Hepatocyte (in vitro differentiated cells): ENCODE measurements at regions not wholly inside any gene's neighbourhood (a gene's known extent, or its start where the extent isn't known, plus 50 kb on each side); places are given as distances from the start of the nearest gene placed in this dataset.
"Not testable (repeated sequence)": the region's sequence is repeated elsewhere in the genome, so short reads cannot be mapped to it uniquely, and the experiment has no call there.

Source experiments
- DNase-seq: peaks from one replicate; pipeline ENCODE4 v3.0.0-alpha.2; 2016; ENCODE audit warnings: low spot score
- H2AFZ ChIP-seq: fragments of 200-600 bp; sonication (generic); 2 replicates; pipeline ENCODE4 v1.6.0; 2016; ENCODE audit warnings: antibody characterized with exemption, mild to moderate bottlenecking
- H3K27ac ChIP-seq: fragments of 200-600 bp; sonication (generic); 2 replicates; pipeline ENCODE4 v1.5.1; 2016; ENCODE audit warnings: mild to moderate bottlenecking
- H3K27me3 ChIP-seq: fragments of 200-600 bp; sonication (generic); 2 replicates; pipeline ENCODE4 v1.6.1; 2016
- H3K36me3 ChIP-seq: fragments of 200-600 bp; sonication (generic); replicated peaks from 2 replicates; pipeline ENCODE4 v1.5.1; 2016; ENCODE audit warnings: low read depth; ENCODE audit not compliant: insufficient read depth
- H3K4me1 ChIP-seq: fragments of 200-600 bp; sonication (generic); 2 replicates; pipeline ENCODE4 v1.5.1; 2016; ENCODE audit warnings: mild to moderate bottlenecking, moderate library complexity; ENCODE audit not compliant: insufficient read depth
- H3K4me2 ChIP-seq: fragments of 200-600 bp; sonication (generic); 2 replicates; pipeline ENCODE4 v1.6.0; 2016
- H3K4me3 ChIP-seq: fragments of 200-600 bp; sonication (generic); 2 replicates; pipeline ENCODE4 v1.5.1; 2016; ENCODE audit warnings: mild to moderate bottlenecking
- H3K79me2 ChIP-seq: fragments of 200-600 bp; sonication (generic); 2 replicates; pipeline ENCODE4 v1.6.0; 2017; ENCODE audit warnings: mild to moderate bottlenecking
- H3K9me2 ChIP-seq: fragments of 200-600 bp; sonication (generic); replicated peaks from 2 replicates; pipeline ENCODE4 v1.6.0; 2017; ENCODE audit warnings: mild to moderate bottlenecking; ENCODE audit not compliant: insufficient read depth
- H3K9me3 ChIP-seq: fragments of 200-600 bp; sonication (generic); 2 replicates; pipeline ENCODE4 v1.5.1; 2016; ENCODE audit warnings: low read depth, mild to moderate bottlenecking
- H4K20me1 ChIP-seq: fragments of 200-600 bp; sonication (generic); 2 replicates; pipeline ENCODE4 v1.6.0; 2016; ENCODE audit warnings: mild to moderate bottlenecking; ENCODE audit not compliant: insufficient read depth, poor library complexity, severe bottlenecking
- EZH2 ChIP-seq: fragments of 200-600 bp; sonication (generic); IDR thresholded peaks from 2 replicates; pipeline ENCODE4 v1.6.1; 2016; ENCODE audit warnings: antibody characterized with exemption, mild to moderate bottlenecking, borderline replicate concordance
- EZH2phosphoT487 ChIP-seq: fragments of 200-600 bp; sonication (generic); IDR thresholded peaks from one replicate; pipeline ENCODE4 v1.6.1; 2018; ENCODE audit warnings: antibody characterized with exemption, mild to moderate bottlenecking, low read depth, moderate library complexity; ENCODE audit not compliant: unreplicated experiment, severe bottlenecking
- whole genome bisulfite sequencing: methylation state at CpG from one replicate; pipeline ENCODE4 v1.1.6; 2016; ENCODE audit warnings: low lambda C conversion rate; ENCODE audit errors: missing lambda C conversion rate; 5-methylcytosine and 5-hydroxymethylcytosine counted together
- TF ChIP-seq, protein P1 (sequence below): fragments of 200-600 bp; sonication (generic); IDR thresholded peaks from 2 replicates; pipeline ENCODE4 v1.5.1; 2016; ENCODE audit warnings: antibody characterized with exemption, mild to moderate bottlenecking; ENCODE audit not compliant: poor library complexity

DNA sequence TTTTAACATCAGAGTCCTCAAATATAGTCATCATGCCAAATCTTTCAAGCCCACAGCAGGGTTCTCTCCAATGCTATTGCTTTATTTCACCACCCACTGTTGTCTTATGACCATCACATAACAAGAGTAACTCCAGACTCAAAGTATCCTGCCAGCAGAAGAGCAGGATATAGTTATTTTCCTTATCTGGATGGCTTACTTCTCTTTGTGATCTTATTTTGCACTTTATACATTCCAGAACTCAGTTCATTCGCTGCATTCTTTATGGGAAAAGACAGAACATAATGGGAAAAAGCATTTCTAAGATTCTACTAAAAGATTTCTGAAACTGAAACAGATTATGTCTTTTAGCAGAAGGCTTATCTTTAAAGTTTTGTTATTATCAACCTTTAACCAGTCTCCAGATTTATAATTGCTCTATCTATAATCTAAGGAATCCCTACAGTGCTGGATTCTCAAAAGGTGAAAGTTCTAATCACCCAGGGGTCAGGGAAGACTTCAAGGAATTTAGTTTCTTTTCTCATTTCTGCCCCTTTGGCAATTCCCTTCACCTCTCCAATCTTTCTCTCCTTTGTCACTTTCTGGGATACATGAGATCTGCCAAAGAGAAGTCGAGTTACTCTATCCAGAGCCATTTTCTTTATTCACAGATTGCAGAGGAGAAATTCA lies 190.4 kb downstream of the TPBG start:
- H2AFZ ChIP-seq = no peak overlapping the region
- H3K4me3 ChIP-seq = no peak overlapping the region
- H3K27ac ChIP-seq = no peak overlapping the region
- H3K9me2 ChIP-seq = no peaks in the 10 kb centered on the region
- H3K36me3 ChIP-seq = no peaks in the 10 kb centered on the region
- H3K4me2 ChIP-seq = no peak overlapping the region
- H3K9me3 ChIP-seq = no peaks in the 10 kb centered on the region
- TF ChIP-seq, protein P1, sequence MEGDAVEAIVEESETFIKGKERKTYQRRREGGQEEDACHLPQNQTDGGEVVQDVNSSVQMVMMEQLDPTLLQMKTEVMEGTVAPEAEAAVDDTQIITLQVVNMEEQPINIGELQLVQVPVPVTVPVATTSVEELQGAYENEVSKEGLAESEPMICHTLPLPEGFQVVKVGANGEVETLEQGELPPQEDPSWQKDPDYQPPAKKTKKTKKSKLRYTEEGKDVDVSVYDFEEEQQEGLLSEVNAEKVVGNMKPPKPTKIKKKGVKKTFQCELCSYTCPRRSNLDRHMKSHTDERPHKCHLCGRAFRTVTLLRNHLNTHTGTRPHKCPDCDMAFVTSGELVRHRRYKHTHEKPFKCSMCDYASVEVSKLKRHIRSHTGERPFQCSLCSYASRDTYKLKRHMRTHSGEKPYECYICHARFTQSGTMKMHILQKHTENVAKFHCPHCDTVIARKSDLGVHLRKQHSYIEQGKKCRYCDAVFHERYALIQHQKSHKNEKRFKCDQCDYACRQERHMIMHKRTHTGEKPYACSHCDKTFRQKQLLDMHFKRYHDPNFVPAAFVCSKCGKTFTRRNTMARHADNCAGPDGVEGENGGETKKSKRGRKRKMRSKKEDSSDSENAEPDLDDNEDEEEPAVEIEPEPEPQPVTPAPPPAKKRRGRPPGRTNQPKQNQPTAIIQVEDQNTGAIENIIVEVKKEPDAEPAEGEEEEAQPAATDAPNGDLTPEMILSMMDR = no peak
- no peak for TF ChIP-seq EZH2phosphoT487
- no peaks in the 10 kb centered on the region for H3K79me2 ChIP-seq
- no peaks in the 10 kb centered on the region for H3K27me3 ChIP-seq
- H4K20me1 ChIP-seq = no peaks in the 10 kb centered on the region
- 67% methylated on average over 2 of the region's 2 CpGs for whole genome bisulfite sequencing
- H3K4me1 ChIP-seq = no peaks in the 10 kb centered on the region
- no peak for DNase-seq

DNA sequence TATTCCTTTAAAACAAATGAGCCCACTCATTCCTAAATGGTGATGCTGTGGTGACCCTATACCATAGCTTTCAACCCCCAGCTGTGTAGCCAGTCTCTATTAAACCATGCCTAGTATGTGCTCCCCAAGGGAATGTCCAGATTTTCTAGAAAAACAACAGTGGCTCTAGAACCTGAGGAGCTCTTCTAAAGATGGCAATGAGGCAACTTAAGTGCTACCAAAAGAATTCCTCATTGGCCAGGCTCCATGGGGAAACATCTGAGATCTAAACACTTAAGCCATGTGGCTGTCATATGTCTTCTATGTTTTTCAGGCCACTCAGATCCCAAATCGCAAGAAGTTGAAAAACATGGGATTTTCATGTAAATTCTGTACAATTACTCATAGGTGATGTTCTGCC lies 191.0 kb downstream of the TPBG start:
- Histone ChIP-seq H3K27me3 (no peaks in the 10 kb centered on the region), H3K4me1 (no peaks in the 10 kb centered on the region), H3K4me2 (no peak overlapping the region), H4K20me1 (no peaks in the 10 kb centered on the region), H3K9me2 (no peaks in the 10 kb centered on the region), H3K79me2 (no peaks in the 10 kb centered on the region), H3K4me3 (no peak overlapping the region), H3K9me3 (no peaks in the 10 kb centered on the region), H3K36me3 (no peaks in the 10 kb centered on the region), H2AFZ (no peak overlapping the region), H3K27ac (no peak overlapping the region)
- no peak for DNase-seq
- no peak for TF ChIP-seq EZH2
- TF ChIP-seq, protein P1 = no peak
- no peak for TF ChIP-seq EZH2phosphoT487
- WGBS = 84% methylated on average over 1 of the region's 1 CpG

DNA sequence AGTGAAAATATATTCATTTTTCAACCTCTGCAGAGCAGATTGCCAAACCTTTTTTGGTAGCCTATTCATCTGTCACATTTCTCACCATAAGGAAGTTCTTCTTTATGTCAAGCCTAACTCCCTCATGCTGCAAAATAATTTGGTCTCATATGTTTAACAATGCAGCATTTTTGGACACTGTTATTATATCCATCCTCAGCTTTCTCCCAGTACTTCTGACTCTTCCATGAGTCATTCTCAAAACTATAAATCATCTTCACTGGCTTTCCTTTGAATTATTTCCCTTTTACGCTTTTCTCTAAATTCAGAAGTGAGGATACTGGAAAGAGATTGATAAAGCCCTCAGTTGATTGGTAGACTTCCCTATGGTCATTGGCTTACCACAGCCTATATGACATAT lies 192.2 kb downstream of the TPBG start:
- H3K79me2 ChIP-seq = no peaks in the 10 kb centered on the region
- no peak for DNase-seq
- H3K4me3 ChIP-seq = no peak overlapping the region
- TF ChIP-seq, protein P1 = no peak
- TF ChIP-seq EZH2 (no peak), EZH2phosphoT487 (no peak)
- no peak overlapping the region for H3K4me2 ChIP-seq
- H3K9me3 ChIP-seq = no peaks in the 10 kb centered on the region
- no peaks in the 10 kb centered on the region for H3K9me2 ChIP-seq
- no peaks in the 10 kb centered on the region for H3K36me3 ChIP-seq
- no peak overlapping the region for H3K27ac ChIP-seq
- WGBS = 92% methylated on average over 1 of the region's 1 CpG
- no peaks in the 10 kb centered on the region for H3K4me1 ChIP-seq
- H4K20me1 ChIP-seq = no peaks in the 10 kb centered on the region
- H2AFZ ChIP-seq = no peak overlapping the region
- H3K27me3 ChIP-seq = no peaks in the 10 kb centered on the region

GRCh38 chr6:82558531-82558930 lies 194.9 kb downstream of the TPBG start:
- not testable (repeated sequence) for H3K9me3 ChIP-seq, DNase-seq, H3K9me2 ChIP-seq, H4K20me1 ChIP-seq, H3K36me3 ChIP-seq, H3K27me3 ChIP-seq, H2AFZ ChIP-seq, H3K79me2 ChIP-seq, H3K4me1 ChIP-seq, H3K4me3 ChIP-seq, H3K27ac ChIP-seq, H3K4me2 ChIP-seq
- WGBS = 76% methylated on average over 20 of the region's 20 CpGs
